ENCODE measurements at regions not wholly inside any gene's neighbourhood (a gene's known extent, or its start where the extent isn't known, plus 50 kb on each side); places are given as distances from the start of the nearest gene placed in this dataset.

DNA sequence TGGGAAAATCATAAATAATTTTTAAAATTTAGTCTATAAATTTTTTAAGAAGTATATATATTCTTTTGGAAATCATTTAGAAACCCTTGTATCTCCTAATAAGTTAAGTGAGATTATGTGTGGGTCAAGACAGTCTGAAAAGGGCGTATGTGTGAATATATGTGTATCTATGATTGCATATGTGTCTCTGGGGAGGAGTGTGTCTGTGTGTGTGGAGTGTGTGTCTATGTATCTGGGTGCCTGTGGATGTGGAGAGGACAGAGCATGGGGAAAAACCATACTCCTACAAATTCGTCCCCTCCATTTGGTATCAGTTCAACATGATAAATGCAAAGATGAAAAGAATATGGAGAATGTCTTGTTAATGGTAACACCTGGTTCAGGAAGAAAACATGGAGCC, 342.0 kb upstream of the ACTBL2 start:
- no peaks in the 10 kb centered on the region for H3K9me2 ChIP-seq (replicated peaks; ENCODE audit: insufficient read depth, low read length)
- no peaks in the 10 kb centered on the region for H3K79me2 ChIP-seq (ENCODE audit: low read length)
- H3K27me3 ChIP-seq (replicated peaks; ENCODE audit: insufficient read depth, low read length) = no peaks in the 10 kb centered on the region
- no peaks in the 10 kb centered on the region for H3K9me3 ChIP-seq (replicated peaks; ENCODE audit: insufficient read depth, low read length)
- DNase-seq = no peak
- H3K4me1 ChIP-seq (ENCODE audit: low read length) = no peaks in the 10 kb centered on the region
- no peak overlapping the region for H3K4me3 ChIP-seq (ENCODE audit: low read length)
- H3K27ac ChIP-seq (ENCODE audit: low read length) = no peak overlapping the region
- no peak overlapping the region for H3K9ac ChIP-seq (ENCODE audit: low read length)
- H3K36me3 ChIP-seq (replicated peaks; ENCODE audit: insufficient read depth, low read length) = no peaks in the 10 kb centered on the region
- no peak overlapping the region for H2AFZ ChIP-seq (ENCODE audit: low read length)
- TF ChIP-seq EZH2 (optimal IDR thresholded peaks at IDR 0.05; ENCODE audit: low read depth, low read length) (no peak), CTCF (IDR thresholded peaks at IDR 0.05; ENCODE audit: low read length) (no peak), EZH2phosphoT487 (IDR thresholded peaks at IDR 0.05; ENCODE audit: low read length) (no peak)
- H3K4me2 ChIP-seq (ENCODE audit: low read depth, low read length) = no peak overlapping the region
- H3F3A ChIP-seq (ENCODE audit: insufficient read depth, low read length) = no peaks in the 10 kb centered on the region
- H4K20me1 ChIP-seq (ENCODE audit: insufficient read depth, low read length) = no peaks in the 10 kb centered on the region

DNA sequence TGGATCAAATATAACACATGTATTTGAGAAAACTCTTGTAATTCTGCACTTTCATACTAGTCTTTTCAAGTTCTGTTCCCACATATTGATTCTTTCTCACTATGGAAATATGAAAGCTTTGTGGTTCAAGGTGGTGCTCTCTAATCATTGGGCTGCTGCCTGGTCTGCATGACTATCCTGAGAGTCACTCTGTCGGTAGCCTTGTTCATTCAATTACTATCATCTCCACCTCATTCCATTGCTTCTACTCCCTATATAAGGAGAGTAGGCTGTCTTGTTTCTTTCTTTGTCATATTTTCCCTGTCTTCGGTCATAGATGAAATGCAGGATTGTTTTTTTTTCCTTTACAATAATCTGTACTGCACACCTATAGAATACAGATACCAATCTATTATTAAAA, 341.4 kb upstream of the ACTBL2 start:
- no peak overlapping the region for H3K4me3 ChIP-seq (ENCODE audit: low read length)
- no peaks in the 10 kb centered on the region for H3K36me3 ChIP-seq (replicated peaks; ENCODE audit: insufficient read depth, low read length)
- no peak overlapping the region for H3K27ac ChIP-seq (ENCODE audit: low read length)
- H3K9me2 ChIP-seq (replicated peaks; ENCODE audit: insufficient read depth, low read length) = no peaks in the 10 kb centered on the region
- no peak for TF ChIP-seq EZH2 (optimal IDR thresholded peaks at IDR 0.05; ENCODE audit: low read depth, low read length)
- TF ChIP-seq CTCF (IDR thresholded peaks at IDR 0.05; ENCODE audit: low read length) = no peak
- no peak for TF ChIP-seq EZH2phosphoT487 (IDR thresholded peaks at IDR 0.05; ENCODE audit: low read length)
- H4K20me1 ChIP-seq (ENCODE audit: insufficient read depth, low read length) = no peaks in the 10 kb centered on the region
- no peaks in the 10 kb centered on the region for H3K79me2 ChIP-seq (ENCODE audit: low read length)
- H3K9me3 ChIP-seq (replicated peaks; ENCODE audit: insufficient read depth, low read length) = no peaks in the 10 kb centered on the region
- H2AFZ ChIP-seq (ENCODE audit: low read length) = no peak overlapping the region
- H3F3A ChIP-seq (ENCODE audit: insufficient read depth, low read length) = no peaks in the 10 kb centered on the region
- no peak overlapping the region for H3K9ac ChIP-seq (ENCODE audit: low read length)
- no peak for DNase-seq
- H3K4me1 ChIP-seq (ENCODE audit: low read length) = no peaks in the 10 kb centered on the region
- no peaks in the 10 kb centered on the region for H3K27me3 ChIP-seq (replicated peaks; ENCODE audit: insufficient read depth, low read length)
- no peak overlapping the region for H3K4me2 ChIP-seq (ENCODE audit: low read depth, low read length)

- H3K9me2 ChIP-seq (replicated peaks; ENCODE audit: insufficient read depth, low read length) = no peaks in the 10 kb centered on the region
- DNase-seq = no peak
- H3K9me3 ChIP-seq (replicated peaks; ENCODE audit: insufficient read depth, low read length) = no peaks in the 10 kb centered on the region
- no peak overlapping the region for H3K4me2 ChIP-seq (ENCODE audit: low read depth, low read length)
- TF ChIP-seq EZH2phosphoT487 (IDR thresholded peaks at IDR 0.05; ENCODE audit: low read length) (no peak), CTCF (IDR thresholded peaks at IDR 0.05; ENCODE audit: low read length) (no peak), EZH2 (optimal IDR thresholded peaks at IDR 0.05; ENCODE audit: low read depth, low read length) (no peak)
- H4K20me1 ChIP-seq (ENCODE audit: insufficient read depth, low read length) = no peaks in the 10 kb centered on the region
- H3K4me1 ChIP-seq (ENCODE audit: low read length) = peaks cover 3% of the 10 kb centered on the region; the same call in 1 of the 2 replicates
- H3K36me3 ChIP-seq (replicated peaks; ENCODE audit: insufficient read depth, low read length) = no peaks in the 10 kb centered on the region
- H3K27me3 ChIP-seq (replicated peaks; ENCODE audit: insufficient read depth, low read length) = no peaks in the 10 kb centered on the region
- H3K79me2 ChIP-seq (ENCODE audit: low read length) = no peaks in the 10 kb centered on the region
- H3K9ac ChIP-seq (ENCODE audit: low read length) = no peak overlapping the region
- H3K4me3 ChIP-seq (ENCODE audit: low read length) = no peak overlapping the region
- no peak overlapping the region for H3K27ac ChIP-seq (ENCODE audit: low read length)
- H2AFZ ChIP-seq (ENCODE audit: low read length) = no peak overlapping the region
- no peaks in the 10 kb centered on the region for H3F3A ChIP-seq (ENCODE audit: insufficient read depth, low read length)
Observed at GRCh38 chr5:57822651-57823050, 340.0 kb upstream of the ACTBL2 start.

Data from MM.1S (cell line).